Gastroesophageal sphincter (tissue), 3 donors: ENCODE measurements at regions not wholly inside any gene's neighbourhood (a gene's known extent, or its start where the extent isn't known, plus 50 kb on each side); places are given as distances from the start of the nearest gene placed in this dataset.

Experiments
- CTCF ChIP-seq, 4 experiments: fragments of 200-600 bp in 2 of 4; fragments of 450-650 bp in 2 of 4; sonication (generic) in 1 of 4; IDR thresholded peaks; one replicate each; pipeline ENCODE4 v1.5.1; 2017 to 2019; ENCODE audit warnings: antibody characterized with exemption in 4 of 4, mild to moderate bottlenecking in 2 of 4, moderate library complexity in 2 of 4
- EP300 ChIP-seq: sonication (generic); formaldehyde crosslinking; IDR thresholded peaks from one replicate; pipeline ENCODE4 v1.6.1; 2017; ENCODE audit warnings: antibody characterized with exemption, mild to moderate bottlenecking
- POLR2A ChIP-seq, 2 donors: fragments of 450-650 bp; IDR thresholded peaks; one replicate each; pipeline ENCODE4 v1.6.1; 2017; ENCODE audit warnings: antibody characterized with exemption in 2 of 2, mild to moderate bottlenecking in 2 of 2, moderate library complexity in 1 of 2
- POLR2AphosphoS5 ChIP-seq: sonication (generic); formaldehyde crosslinking; IDR thresholded peaks from one replicate; pipeline ENCODE4 v1.6.1; 2017; ENCODE audit warnings: antibody characterized with exemption

GRCh38 chr3:132187746-132188145 is 129.5 kb upstream of the ACP3 start:
- TF ChIP-seq CTCF (IDR thresholded peaks at IDR 0.05) = no peak
- TF ChIP-seq POLR2AphosphoS5 = no peak
- no peak for TF ChIP-seq EP300
- TF ChIP-seq POLR2A (IDR thresholded peaks at IDR 0.05) = no peak
